Caco-2 (cell line): ENCODE measurements at regions not wholly inside any gene's neighbourhood (a gene's known extent, or its start where the extent isn't known, plus 50 kb on each side); places are given as distances from the start of the nearest gene placed in this dataset.

Source experiments
- BruUV-seq: library from RNA; stranded (reverse); fragments of 400-500 nt; replicated peaks from 2 replicates; lab custom pipeline; 2021; lab: Mats Ljungman, UMichigan
- CTCF ChIA-PET: fragments of 300-600 bp; sonication (Branson Sonifier 250); formaldehyde crosslinking; loops from one replicate; lab custom pipeline; 2022; ENCODE audit warnings: antibody characterized with exemption; lab: Charles Lee
- POLR2A ChIA-PET: fragments of 300-600 bp; sonication (Branson Sonifier 250); formaldehyde crosslinking; loops from one replicate; lab custom pipeline; 2022; ENCODE audit warnings: antibody characterized with exemption; lab: Charles Lee
- DNase-seq, 2 experiments: peaks; one replicate each; pipeline versions ENCODE4 v3.0.0 to v3.0.0-alpha.2; 2020 to 2022
- H3K27me3 ChIP-seq: replicated peaks from 2 replicates; pipeline ENCODE4 v1.6.0; 2011; ENCODE audit warnings: low read length; ENCODE audit not compliant: control insufficient read depth, insufficient read depth
- H3K36me3 ChIP-seq: 2 replicates; pipeline ENCODE4 v1.5.1; 2011; ENCODE audit warnings: low read length; ENCODE audit not compliant: control insufficient read depth, insufficient read depth
- H3K4me1 ChIP-seq: fragments of 250-450 bp; sonication (Bioruptor Pico); 2 replicates; pipeline ENCODE4 v1.5.1; 2020; ENCODE audit warnings: mild to moderate bottlenecking
- H3K4me3 ChIP-seq: 2 replicates; pipeline ENCODE4 v1.5.1; 2011; ENCODE audit warnings: low read depth, mild to moderate bottlenecking, control low read depth, low read length
- H3K9me3 ChIP-seq: fragments of 250-450 bp; sonication (Bioruptor Pico); 2 replicates; pipeline ENCODE4 v1.5.1; 2020; ENCODE audit warnings: mild to moderate bottlenecking, moderate library complexity
- H3K27ac Mint-ChIP-seq: one replicate; pipeline ENCODE4 v1.8.0; 2022; ENCODE audit warnings: mixed read lengths; ENCODE audit not compliant: unreplicated experiment
- H3K27me3 Mint-ChIP-seq: one replicate; pipeline ENCODE4 v1.8.0; 2022; ENCODE audit warnings: mixed read lengths; ENCODE audit not compliant: insufficient read depth, unreplicated experiment
- H3K36me3 Mint-ChIP-seq: one replicate; pipeline ENCODE4 v1.8.0; 2022; ENCODE audit warnings: mild to moderate bottlenecking, mixed read lengths; ENCODE audit not compliant: insufficient read depth, unreplicated experiment
- H3K4me1 Mint-ChIP-seq: one replicate; pipeline ENCODE4 v1.8.0; 2022; ENCODE audit warnings: low read depth, mixed read lengths; ENCODE audit not compliant: unreplicated experiment
- H3K4me3 Mint-ChIP-seq: one replicate; pipeline ENCODE4 v1.8.0; 2022; ENCODE audit warnings: mild to moderate bottlenecking, moderate library complexity, mixed read lengths; ENCODE audit not compliant: unreplicated experiment
- H3K9me3 Mint-ChIP-seq: one replicate; pipeline ENCODE4 v1.8.0; 2022; ENCODE audit warnings: mixed read lengths; ENCODE audit not compliant: unreplicated experiment
- intact Hi-C: fragments of 100-400 bp; cut with micrococcal nuclease; formaldehyde crosslinking; loops from one replicate; pipeline ENCODE4 v1.10.0; 2022; ENCODE audit not compliant: unreplicated experiment
- TF ChIP-seq, protein P1 (sequence below), 2 experiments: fragments of 200-600 bp in 1 of 2; IDR thresholded peaks; 1 replicate in 1 of 2; 2 replicates in 1 of 2; pipeline versions ENCODE4 v1.5.1 to v1.8.0; 2011 to 2022; ENCODE audit warnings: antibody characterized with exemption in 1 of 2, control low read depth in 1 of 2, inconsistent platforms in 1 of 2, low read depth in 1 of 2, low read length in 1 of 2, mild to moderate bottlenecking in 1 of 2, moderate library complexity in 1 of 2; ENCODE audit not compliant: insufficient read depth in 1 of 2, severe bottlenecking in 1 of 2, unreplicated experiment in 1 of 2

GRCh38 chr4:15159477-15160019 lies 157.3 kb downstream of the CPEB2 start:
- BruUV-seq: no TSS peak
- Mint-ChIP-seq H3K36me3 (no peaks in the 10 kb centered on the region), H3K27me3 (peaks cover 3% of the 10 kb centered on the region), H3K4me3 (no peak overlapping the region), H3K27ac (no peak overlapping the region), H3K4me1 (peaks cover 7% of the 10 kb centered on the region), H3K9me3 (peaks cover 9% of the 10 kb centered on the region)
- no peaks in the 10 kb centered on the region for H3K4me1 ChIP-seq
- POLR2A ChIA-PET: no interaction called here
- TF ChIP-seq, protein P1, sequence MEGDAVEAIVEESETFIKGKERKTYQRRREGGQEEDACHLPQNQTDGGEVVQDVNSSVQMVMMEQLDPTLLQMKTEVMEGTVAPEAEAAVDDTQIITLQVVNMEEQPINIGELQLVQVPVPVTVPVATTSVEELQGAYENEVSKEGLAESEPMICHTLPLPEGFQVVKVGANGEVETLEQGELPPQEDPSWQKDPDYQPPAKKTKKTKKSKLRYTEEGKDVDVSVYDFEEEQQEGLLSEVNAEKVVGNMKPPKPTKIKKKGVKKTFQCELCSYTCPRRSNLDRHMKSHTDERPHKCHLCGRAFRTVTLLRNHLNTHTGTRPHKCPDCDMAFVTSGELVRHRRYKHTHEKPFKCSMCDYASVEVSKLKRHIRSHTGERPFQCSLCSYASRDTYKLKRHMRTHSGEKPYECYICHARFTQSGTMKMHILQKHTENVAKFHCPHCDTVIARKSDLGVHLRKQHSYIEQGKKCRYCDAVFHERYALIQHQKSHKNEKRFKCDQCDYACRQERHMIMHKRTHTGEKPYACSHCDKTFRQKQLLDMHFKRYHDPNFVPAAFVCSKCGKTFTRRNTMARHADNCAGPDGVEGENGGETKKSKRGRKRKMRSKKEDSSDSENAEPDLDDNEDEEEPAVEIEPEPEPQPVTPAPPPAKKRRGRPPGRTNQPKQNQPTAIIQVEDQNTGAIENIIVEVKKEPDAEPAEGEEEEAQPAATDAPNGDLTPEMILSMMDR (IDR thresholded peaks at IDR 0.05; ENCODE audit: insufficient read depth in 1 of 2, low read depth in 1 of 2, low read length in 1 of 2, severe bottlenecking in 1 of 2, unreplicated experiment in 1 of 2): no peak
- CTCF ChIA-PET: no interaction called here
- no peak for DNase-seq
- intact Hi-C loops: loop anchor here (10.0 kb wide), 1 partner anchor 285 kb away; no protein-coding TSS in a partner anchor
- no peaks in the 10 kb centered on the region for H3K9me3 ChIP-seq
- no peaks in the 10 kb centered on the region for H3K27me3 ChIP-seq
- H3K4me3 ChIP-seq: no peak overlapping the region
- no peaks in the 10 kb centered on the region for H3K36me3 ChIP-seq

DNA sequence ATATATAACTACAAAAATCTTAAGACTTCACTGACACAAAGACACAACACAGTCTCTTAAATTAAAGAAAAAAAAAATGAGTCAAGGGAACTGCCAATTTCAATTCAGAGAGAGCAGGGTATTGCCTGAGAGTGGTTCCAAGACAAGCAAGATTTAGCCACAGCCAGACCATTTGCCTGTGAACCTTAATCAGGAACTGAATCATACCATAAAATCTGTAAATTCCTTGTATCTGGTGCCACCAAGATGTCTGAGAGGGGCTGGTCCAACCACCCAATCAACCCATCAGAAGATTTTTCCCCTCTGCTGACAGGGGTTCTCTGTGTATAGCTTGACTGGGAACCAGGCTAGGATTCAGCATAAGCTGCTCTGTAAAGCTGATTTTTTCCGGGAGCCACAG lies 159.2 kb downstream of the CPEB2 start:
- Mint-ChIP-seq H3K4me1 (peaks cover 7% of the 10 kb centered on the region), H3K4me3 (no peak overlapping the region), H3K27me3 (peaks cover 3% of the 10 kb centered on the region), H3K9me3 (peaks cover 9% of the 10 kb centered on the region), H3K27ac (no peak overlapping the region), H3K36me3 (no peaks in the 10 kb centered on the region)
- Histone ChIP-seq H3K9me3 (no peaks in the 10 kb centered on the region), H3K4me3 (no peak overlapping the region), H3K4me1 (no peaks in the 10 kb centered on the region), H3K27me3 (no peaks in the 10 kb centered on the region), H3K36me3 (no peaks in the 10 kb centered on the region)
- ChIA-PET POLR2A (no interaction called here), CTCF (no interaction called here)
- TF ChIP-seq, protein P1 (IDR thresholded peaks at IDR 0.05; ENCODE audit: insufficient read depth in 1 of 2, low read depth in 1 of 2, low read length in 1 of 2, severe bottlenecking in 1 of 2, unreplicated experiment in 1 of 2): no peak
- no peak for DNase-seq
- intact Hi-C loops: loop anchor here (10.0 kb wide), 1 partner anchor 287 kb away; no protein-coding TSS in a partner anchor
- BruUV-seq: no TSS peak

DNA sequence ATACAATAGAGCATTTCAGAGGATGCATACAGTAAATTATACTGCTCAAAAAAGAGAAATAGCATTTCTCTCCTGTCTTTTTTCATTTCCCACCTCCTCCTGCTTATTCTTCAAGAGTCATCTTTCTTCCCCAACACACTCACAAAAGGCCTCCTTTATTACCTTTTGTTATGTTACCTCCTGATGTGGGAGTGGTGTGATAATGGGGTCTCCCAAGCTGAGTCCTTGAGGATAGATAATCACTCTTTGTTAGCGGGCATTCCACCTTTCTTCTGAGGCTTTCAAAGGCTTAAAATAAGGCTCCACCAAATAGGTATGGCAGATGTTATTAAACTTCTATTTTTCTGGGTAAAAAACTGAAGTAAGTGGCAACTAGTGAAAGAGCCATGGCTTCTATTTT lies 159.8 kb downstream of the CPEB2 start:
- CTCF ChIA-PET: no interaction called here
- Mint-ChIP-seq H3K36me3 (no peaks in the 10 kb centered on the region), H3K4me3 (no peak overlapping the region), H3K27me3 (peaks cover 6% of the 10 kb centered on the region), H3K4me1 (peaks cover 7% of the 10 kb centered on the region), H3K9me3 (peaks cover 9% of the 10 kb centered on the region), H3K27ac (no peak overlapping the region)
- intact Hi-C loops: loop anchor here (1.0 to 10.0 kb wide), 2 partner anchors 119 to 287 kb away; no protein-coding TSS in a partner anchor
- POLR2A ChIA-PET: no interaction called here
- BruUV-seq: no TSS peak
- no peaks in the 10 kb centered on the region for H3K27me3 ChIP-seq
- TF ChIP-seq, protein P1 (IDR thresholded peaks at IDR 0.05; ENCODE audit: insufficient read depth in 1 of 2, low read depth in 1 of 2, low read length in 1 of 2, severe bottlenecking in 1 of 2, unreplicated experiment in 1 of 2): no peak
- H3K36me3 ChIP-seq: no peaks in the 10 kb centered on the region
- no peak overlapping the region for H3K4me3 ChIP-seq
- DNase-seq: no peak
- H3K9me3 ChIP-seq: no peaks in the 10 kb centered on the region
- no peaks in the 10 kb centered on the region for H3K4me1 ChIP-seq
